ENCODE measurements at regions not wholly inside any gene's neighbourhood (a gene's known extent, or its start where the extent isn't known, plus 50 kb on each side); places are given as distances from the start of the nearest gene placed in this dataset.
A peak's percentile ranks its signal among the peaks of the same experiment; 100 is the strongest.

DNA sequence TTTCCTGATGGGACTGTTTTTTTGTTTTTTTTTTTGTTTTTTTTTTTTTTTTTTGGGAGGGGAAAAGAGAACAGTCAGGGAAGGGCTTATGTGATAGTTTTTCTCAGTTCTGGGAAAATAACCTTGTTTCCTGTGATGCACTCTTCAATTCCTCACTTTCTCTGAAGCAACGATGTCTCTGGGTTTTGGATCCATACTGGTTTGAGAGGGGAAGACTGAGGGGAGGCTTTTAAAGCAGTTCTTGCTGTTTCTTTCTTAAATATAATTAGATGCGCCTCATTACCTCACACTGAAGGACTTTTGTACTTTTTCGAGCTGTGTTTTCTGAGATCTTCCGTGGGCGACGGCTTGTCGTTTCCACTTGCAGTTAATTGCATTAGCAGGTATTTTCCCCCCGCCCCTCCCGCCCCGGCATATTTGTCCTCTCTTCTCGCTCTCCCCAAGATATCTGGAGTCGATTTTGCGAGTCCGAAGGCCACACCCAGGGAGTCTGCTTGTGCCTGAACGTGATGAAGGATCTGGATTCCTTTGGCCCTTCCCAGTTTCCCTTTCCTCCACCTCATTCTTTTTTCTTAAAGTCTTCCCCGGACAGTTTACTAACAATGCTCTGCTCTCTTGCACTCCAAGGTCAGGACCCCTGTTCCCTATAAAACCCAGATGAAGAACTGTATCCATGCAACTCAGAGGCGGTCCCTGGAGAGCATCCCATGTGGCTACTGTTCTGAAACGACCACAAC, 125.2 kb upstream of the ZFHX3 start:
- TF ChIP-seq, protein P1, sequence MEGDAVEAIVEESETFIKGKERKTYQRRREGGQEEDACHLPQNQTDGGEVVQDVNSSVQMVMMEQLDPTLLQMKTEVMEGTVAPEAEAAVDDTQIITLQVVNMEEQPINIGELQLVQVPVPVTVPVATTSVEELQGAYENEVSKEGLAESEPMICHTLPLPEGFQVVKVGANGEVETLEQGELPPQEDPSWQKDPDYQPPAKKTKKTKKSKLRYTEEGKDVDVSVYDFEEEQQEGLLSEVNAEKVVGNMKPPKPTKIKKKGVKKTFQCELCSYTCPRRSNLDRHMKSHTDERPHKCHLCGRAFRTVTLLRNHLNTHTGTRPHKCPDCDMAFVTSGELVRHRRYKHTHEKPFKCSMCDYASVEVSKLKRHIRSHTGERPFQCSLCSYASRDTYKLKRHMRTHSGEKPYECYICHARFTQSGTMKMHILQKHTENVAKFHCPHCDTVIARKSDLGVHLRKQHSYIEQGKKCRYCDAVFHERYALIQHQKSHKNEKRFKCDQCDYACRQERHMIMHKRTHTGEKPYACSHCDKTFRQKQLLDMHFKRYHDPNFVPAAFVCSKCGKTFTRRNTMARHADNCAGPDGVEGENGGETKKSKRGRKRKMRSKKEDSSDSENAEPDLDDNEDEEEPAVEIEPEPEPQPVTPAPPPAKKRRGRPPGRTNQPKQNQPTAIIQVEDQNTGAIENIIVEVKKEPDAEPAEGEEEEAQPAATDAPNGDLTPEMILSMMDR (IDR thresholded peaks at IDR 0.05) = peak in 3 of 12 donors; percentile 3 to 26 (median 5)
- no peak for TF ChIP-seq POLR2A (IDR thresholded peaks at IDR 0.05)
